IPS DF 6.9 (cell line): ENCODE measurements at regions not wholly inside any gene's neighbourhood (a gene's known extent, or its start where the extent isn't known, plus 50 kb on each side); places are given as distances from the start of the nearest gene placed in this dataset.

Experiments used
- DNase-seq: peaks from one replicate; pipeline ENCODE4 v3.0.0-alpha.2; 2013; ENCODE audit warnings: low read depth, low spot score
- H3K27ac ChIP-seq: one replicate; pipeline ENCODE4 v1.5.1; 2013; ENCODE audit warnings: low read length, control low read depth
- H3K27me3 ChIP-seq: 2 replicates; pipeline ENCODE4 v1.6.1; 2013; ENCODE audit warnings: mild to moderate bottlenecking, low read length; ENCODE audit not compliant: control insufficient read depth, insufficient read depth
- H3K36me3 ChIP-seq: 2 replicates; pipeline ENCODE4 v1.6.1; 2013; ENCODE audit warnings: low read length; ENCODE audit not compliant: control insufficient read depth, insufficient read depth
- H3K4me1 ChIP-seq: 2 replicates; pipeline ENCODE4 v1.6.1; 2013; ENCODE audit warnings: low read length; ENCODE audit not compliant: control insufficient read depth, insufficient read depth
- H3K4me3 ChIP-seq: 2 replicates; pipeline ENCODE4 v1.5.1; 2013; ENCODE audit warnings: mild to moderate bottlenecking, low read length
- H3K9me3 ChIP-seq: 2 replicates; pipeline ENCODE4 v1.6.1; 2013; ENCODE audit warnings: low read length, inconsistent platforms; ENCODE audit not compliant: control insufficient read depth, insufficient read depth
- WGBS: extraction: QIAGEN DNeasy Blood & Tissue Kit; methylation state at CpG from one replicate; pipeline ENCODE4 v1.1.7; 2013; ENCODE audit warnings: mixed read lengths, missing lambda C conversion rate; ENCODE audit not compliant: insufficient read length, insufficient coverage; 5-methylcytosine and 5-hydroxymethylcytosine counted together

- Histone ChIP-seq H3K27ac (no peak overlapping the region), H3K4me1 (peaks cover 2% of the 10 kb centered on the region; the same call in 1 of the 2 replicates), H3K9me3 (no peaks in the 10 kb centered on the region), H3K27me3 (peaks cover 4% of the 10 kb centered on the region; the same call in 1 of the 2 replicates), H3K36me3 (no peaks in the 10 kb centered on the region), H3K4me3 (peak overlapping the region; percentile 16; the same call in 1 of the 2 replicates)
- DNase-seq: peak; percentile 33
- WGBS: no CpG with 5 or more reads among the region's 28 CpGs
These were observed 601.8 kb downstream of the CCDC171 start for GRCh38 chr9:16154521-16155078.

- no peaks in the 10 kb centered on the region for H3K9me3 ChIP-seq
- H3K36me3 ChIP-seq: no peaks in the 10 kb centered on the region
- DNase-seq: no peak
- H3K4me3 ChIP-seq: no peak overlapping the region
- no peak overlapping the region for H3K27ac ChIP-seq
- peaks cover 4% of the 10 kb centered on the region; the same call in 1 of the 2 replicates for H3K27me3 ChIP-seq
- no CpG with 5 or more reads among the region's 4 CpGs for WGBS
- peaks cover 2% of the 10 kb centered on the region; the same call in 1 of the 2 replicates for H3K4me1 ChIP-seq
These were observed 603.0 kb downstream of the CCDC171 start for GRCh38 chr9:16155878-16156277.

GRCh38 chr9:16157216-16157615 is 604.4 kb downstream of the CCDC171 start:
- WGBS: no CpG with 5 or more reads among the region's 3 CpGs
- Histone ChIP-seq H3K4me3 (no peak overlapping the region), H3K9me3 (no peaks in the 10 kb centered on the region), H3K27ac (no peak overlapping the region), H3K36me3 (no peaks in the 10 kb centered on the region), H3K27me3 (peaks cover 4% of the 10 kb centered on the region; the same call in 1 of the 2 replicates), H3K4me1 (peaks cover 2% of the 10 kb centered on the region; the same call in 1 of the 2 replicates)
- DNase-seq: no peak

- WGBS: 100% methylated on average over 2 of the region's 4 CpGs
These were observed 604.8 kb downstream of the CCDC171 start for GRCh38 chr9:16157651-16158050.

GRCh38 chr9:16158093-16158492 is 605.2 kb downstream of the CCDC171 start:
- Histone ChIP-seq H3K4me3 (no peak overlapping the region), H3K27ac (no peak overlapping the region), H3K4me1 (peaks cover 2% of the 10 kb centered on the region; the same call in 1 of the 2 replicates), H3K27me3 (peaks cover 4% of the 10 kb centered on the region; the same call in 1 of the 2 replicates), H3K9me3 (no peaks in the 10 kb centered on the region), H3K36me3 (no peaks in the 10 kb centered on the region)
- DNase-seq: no peak
- WGBS: no CpG with 5 or more reads among the region's 9 CpGs

More at GRCh38 chr9:16157651-16158050, 604.8 kb downstream of the CCDC171 start:
- no peak overlapping the region for H3K4me3 ChIP-seq
- no peaks in the 10 kb centered on the region for H3K9me3 ChIP-seq
- peaks cover 4% of the 10 kb centered on the region; the same call in 1 of the 2 replicates for H3K27me3 ChIP-seq
- H3K36me3 ChIP-seq: no peaks in the 10 kb centered on the region
- DNase-seq: no peak
- no peak overlapping the region for H3K27ac ChIP-seq
- peaks cover 2% of the 10 kb centered on the region; the same call in 1 of the 2 replicates for H3K4me1 ChIP-seq

GRCh38 chr9:16161483-16161882 is 608.6 kb downstream of the CCDC171 start:
- H3K27me3 ChIP-seq: no peaks in the 10 kb centered on the region
- no peaks in the 10 kb centered on the region for H3K9me3 ChIP-seq
- DNase-seq: no peak
- no peaks in the 10 kb centered on the region for H3K4me1 ChIP-seq
- no CpG with 5 or more reads among the region's 6 CpGs for WGBS
- no peak overlapping the region for H3K4me3 ChIP-seq
- H3K36me3 ChIP-seq: no peaks in the 10 kb centered on the region
- no peak overlapping the region for H3K27ac ChIP-seq

- no peak overlapping the region for H3K27ac ChIP-seq
- no peaks in the 10 kb centered on the region for H3K36me3 ChIP-seq
- no CpG with 5 or more reads among the region's 3 CpGs for WGBS
- H3K4me3 ChIP-seq: no peak overlapping the region
- DNase-seq: no peak
- no peaks in the 10 kb centered on the region for H3K4me1 ChIP-seq
- H3K9me3 ChIP-seq: no peaks in the 10 kb centered on the region
- H3K27me3 ChIP-seq: no peaks in the 10 kb centered on the region
These were observed 617.3 kb downstream of the CCDC171 start for GRCh38 chr9:16170119-16170518.

- H3K27ac ChIP-seq: no peak overlapping the region
- H3K9me3 ChIP-seq: no peaks in the 10 kb centered on the region
- no CpG with 5 or more reads among the region's 6 CpGs for WGBS
- H3K27me3 ChIP-seq: no peaks in the 10 kb centered on the region
- H3K36me3 ChIP-seq: no peaks in the 10 kb centered on the region
- H3K4me3 ChIP-seq: no peak overlapping the region
- H3K4me1 ChIP-seq: no peaks in the 10 kb centered on the region
- no peak for DNase-seq
These were observed 619.1 kb downstream of the CCDC171 start for GRCh38 chr9:16171911-16172310.

- H3K27me3 ChIP-seq: no peaks in the 10 kb centered on the region
- no peaks in the 10 kb centered on the region for H3K9me3 ChIP-seq
- no peak overlapping the region for H3K4me3 ChIP-seq
- no peak overlapping the region for H3K27ac ChIP-seq
- H3K36me3 ChIP-seq: no peaks in the 10 kb centered on the region
- WGBS: no CpG with 5 or more reads among the region's 5 CpGs
- no peak for DNase-seq
- no peaks in the 10 kb centered on the region for H3K4me1 ChIP-seq
These were observed 620.0 kb downstream of the CCDC171 start for GRCh38 chr9:16172796-16173195.

GRCh38 chr9:16174915-16175314 is 622.1 kb downstream of the CCDC171 start:
- H3K9me3 ChIP-seq: no peaks in the 10 kb centered on the region
- H3K27ac ChIP-seq: no peak overlapping the region
- H3K27me3 ChIP-seq: no peaks in the 10 kb centered on the region
- no peak for DNase-seq
- H3K36me3 ChIP-seq: no peaks in the 10 kb centered on the region
- no peak overlapping the region for H3K4me3 ChIP-seq
- no peaks in the 10 kb centered on the region for H3K4me1 ChIP-seq

GRCh38 chr9:16175461-16175860 is 622.6 kb downstream of the CCDC171 start:
- no peaks in the 10 kb centered on the region for H3K4me1 ChIP-seq
- no peaks in the 10 kb centered on the region for H3K9me3 ChIP-seq
- H3K4me3 ChIP-seq: no peak overlapping the region
- WGBS: no CpG with 5 or more reads among the region's 3 CpGs
- H3K36me3 ChIP-seq: no peaks in the 10 kb centered on the region
- no peaks in the 10 kb centered on the region for H3K27me3 ChIP-seq
- no peak for DNase-seq
- H3K27ac ChIP-seq: no peak overlapping the region
